ENCODE measurements at regions not wholly inside any gene's neighbourhood (a gene's known extent, or its start where the extent isn't known, plus 50 kb on each side); places are given as distances from the start of the nearest gene placed in this dataset.

DNA sequence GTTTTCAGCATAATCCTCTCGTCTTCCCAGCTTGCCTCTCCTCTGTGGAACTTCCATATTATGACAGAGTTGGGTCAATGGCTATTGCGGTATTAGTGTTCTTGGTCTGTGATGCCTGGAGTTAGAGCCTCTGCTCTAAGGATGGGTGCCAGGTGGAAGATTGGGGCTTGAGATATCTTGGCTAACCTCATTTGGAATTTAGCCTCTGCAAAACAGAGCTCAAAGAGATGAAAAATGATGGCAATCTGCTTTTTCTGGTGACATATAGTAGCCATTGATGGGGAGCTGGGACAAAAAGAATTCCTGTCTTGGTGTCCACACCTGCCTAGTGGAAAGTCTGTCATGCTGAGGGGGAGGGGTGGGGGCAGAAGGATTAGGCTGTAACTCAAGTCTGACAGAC is 152.1 kb downstream of the RPL10L start:
- TF ChIP-seq POLR2A (IDR thresholded peaks at IDR 0.05; ENCODE audit: low read length) = no peak
- TF ChIP-seq GATA1 (IDR thresholded peaks at IDR 0.05; ENCODE audit: low read depth, low read length) = no peak

Measured in erythroblast (primary cell).